ENCODE measurements at regions not wholly inside any gene's neighbourhood (a gene's known extent, or its start where the extent isn't known, plus 50 kb on each side); places are given as distances from the start of the nearest gene placed in this dataset.

DNA sequence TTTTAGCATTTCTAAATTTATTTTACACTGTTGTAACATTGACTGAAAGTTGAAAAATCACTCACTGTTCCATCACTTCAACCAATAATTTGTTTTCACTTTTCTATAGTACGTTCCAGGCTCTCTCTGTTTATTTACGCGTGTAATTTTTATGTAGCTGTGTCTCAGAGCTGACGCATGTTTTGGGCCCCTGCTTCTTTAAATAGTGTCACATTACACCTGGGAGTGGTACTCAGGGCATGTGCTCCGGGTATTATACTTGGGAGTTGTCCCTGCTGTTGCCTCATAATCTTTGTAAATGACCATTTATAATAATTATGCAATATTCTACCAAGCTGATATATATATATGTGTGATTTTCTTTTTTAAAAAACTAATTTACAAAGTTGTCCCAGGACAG, 132.8 kb upstream of the CPM start:
- DNase-seq = no peak

DNA sequence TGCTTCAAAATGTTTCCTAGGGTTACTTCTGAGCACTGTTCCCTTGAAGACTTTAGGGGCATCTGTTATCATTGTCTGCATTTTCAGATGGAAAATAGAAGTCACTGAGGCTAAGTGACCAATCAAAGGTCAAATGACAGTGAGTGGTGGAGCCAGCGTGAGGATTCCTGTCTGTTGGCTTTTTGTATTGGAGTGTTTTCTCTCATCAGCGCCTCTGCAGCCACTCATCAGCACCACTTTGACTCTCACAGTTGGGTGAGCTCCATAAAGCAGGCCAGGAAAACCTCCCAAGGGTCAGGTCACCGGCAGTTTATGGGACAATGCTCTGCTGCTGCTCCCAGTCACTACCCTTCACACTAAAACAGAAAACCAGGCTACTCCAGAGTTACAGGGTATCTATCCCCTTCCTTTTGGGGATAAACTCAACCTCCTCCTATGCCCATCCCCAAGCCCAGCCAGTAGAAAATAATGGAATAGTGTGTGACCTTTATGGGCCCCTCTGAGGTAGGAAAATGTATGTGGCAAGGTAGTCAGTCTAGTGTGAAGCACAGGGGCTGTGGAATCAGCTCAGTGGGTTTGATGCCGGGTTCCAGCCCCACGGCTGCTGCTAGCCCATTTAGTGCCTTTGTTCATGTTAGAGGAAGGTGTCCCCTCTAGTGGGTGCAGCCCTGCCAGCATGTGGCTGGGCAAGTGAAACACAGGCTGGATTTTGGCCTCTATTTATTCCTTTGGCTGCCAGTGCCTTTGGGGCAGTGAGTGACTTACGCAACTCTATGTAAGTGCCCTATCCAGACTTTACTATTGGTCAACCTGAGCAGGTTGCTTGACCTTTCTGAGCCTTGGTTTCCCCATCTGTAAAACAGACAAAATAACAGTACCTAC, 133.8 kb upstream of the CPM start:
- no peak for DNase-seq

DNA sequence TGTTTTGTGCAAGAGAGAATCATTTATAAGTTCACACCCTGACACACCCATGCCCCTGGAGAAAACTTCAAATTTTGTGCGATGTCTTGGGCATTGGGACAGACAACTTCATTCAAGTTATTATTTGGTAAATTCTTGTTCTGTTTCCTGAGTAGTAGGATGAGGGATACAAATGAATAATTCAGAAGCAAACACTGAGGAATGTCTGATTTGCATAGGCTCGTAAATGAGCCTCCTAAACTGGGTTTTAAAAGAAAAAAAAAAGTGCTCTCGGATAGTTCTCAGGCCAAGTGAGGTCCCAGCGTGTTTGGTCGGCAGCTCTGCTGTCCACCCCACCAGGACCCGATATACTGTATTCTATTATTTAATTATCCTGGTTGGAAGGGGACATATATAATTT, 134.7 kb upstream of the CPM start:
- no peak for DNase-seq

DNA sequence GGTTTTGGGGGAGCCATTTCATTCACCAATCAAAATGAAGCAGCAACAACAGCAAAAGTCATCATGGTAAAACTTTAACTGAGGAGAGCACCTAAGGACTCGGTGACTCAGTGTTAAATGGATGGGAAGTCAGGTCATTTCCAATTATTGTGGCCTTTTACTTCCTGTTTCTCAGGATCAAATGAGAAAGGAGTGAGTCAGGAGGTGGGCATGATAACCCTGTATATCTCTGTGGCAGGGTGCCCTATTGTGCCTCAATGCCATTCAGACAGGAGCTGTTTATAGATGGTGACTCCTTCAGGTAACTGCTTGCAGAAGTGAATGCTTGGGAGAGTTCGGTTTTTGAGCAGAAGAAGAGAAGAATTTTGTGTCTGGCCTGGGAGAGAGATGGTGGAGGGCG, 135.5 kb upstream of the CPM start:
- no peak for DNase-seq

DNA sequence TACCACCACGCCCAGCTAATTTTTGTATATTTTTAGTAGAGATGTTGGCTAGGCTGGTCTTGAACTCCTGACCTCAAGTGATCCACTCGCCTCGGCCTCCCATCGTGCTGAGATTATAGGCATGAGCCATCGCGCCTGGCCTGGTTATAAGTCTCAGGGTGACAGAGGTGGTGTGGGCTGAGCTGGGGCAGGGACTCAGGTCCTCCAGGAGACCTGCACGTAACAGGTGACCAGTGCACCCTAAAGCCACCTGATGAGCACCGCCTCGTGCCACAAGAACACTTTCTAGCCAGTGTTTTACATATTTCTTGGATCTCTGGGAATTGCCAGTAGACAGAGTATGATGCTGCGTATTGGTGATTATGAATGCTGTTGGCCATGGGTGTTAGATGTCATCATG, 136.5 kb upstream of the CPM start:
- DNase-seq = no peak

DNA sequence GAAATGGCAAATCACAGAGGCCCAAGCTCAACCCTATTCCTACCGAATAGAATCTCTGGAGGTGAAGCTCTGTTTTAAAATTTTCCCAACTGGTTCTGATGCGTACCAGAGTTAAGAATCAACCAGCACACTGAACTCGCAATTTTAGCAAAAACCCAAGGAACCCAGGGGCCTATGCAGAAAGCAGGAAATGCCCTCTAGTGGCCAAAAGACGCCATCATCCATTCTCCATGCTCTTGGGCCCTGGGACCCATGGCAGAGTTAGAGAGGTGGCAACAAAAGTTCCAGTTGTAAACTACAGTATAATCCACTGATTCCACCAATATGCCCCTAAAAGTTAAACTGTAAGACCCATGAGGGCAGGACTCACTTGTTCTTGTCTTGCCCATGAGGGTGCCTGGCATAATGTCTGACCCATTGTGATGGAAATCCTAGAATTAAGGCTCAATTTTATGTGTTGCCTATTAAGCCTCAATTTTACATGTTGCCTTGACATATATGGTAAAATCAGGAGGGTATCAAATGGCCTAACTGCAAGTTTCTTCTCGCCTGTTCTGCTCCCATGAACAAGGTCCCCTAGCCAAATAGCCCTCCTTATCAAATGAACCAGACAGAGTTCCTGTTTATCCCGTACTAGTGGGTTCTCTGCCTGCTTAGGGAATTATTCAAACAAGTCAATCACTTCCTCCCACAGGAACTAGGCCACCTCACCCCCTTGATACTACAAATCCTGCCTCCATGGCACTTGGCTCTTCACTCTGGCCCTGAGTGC, 137.5 kb upstream of the CPM start:
- DNase-seq = peak; percentile 20

DNA sequence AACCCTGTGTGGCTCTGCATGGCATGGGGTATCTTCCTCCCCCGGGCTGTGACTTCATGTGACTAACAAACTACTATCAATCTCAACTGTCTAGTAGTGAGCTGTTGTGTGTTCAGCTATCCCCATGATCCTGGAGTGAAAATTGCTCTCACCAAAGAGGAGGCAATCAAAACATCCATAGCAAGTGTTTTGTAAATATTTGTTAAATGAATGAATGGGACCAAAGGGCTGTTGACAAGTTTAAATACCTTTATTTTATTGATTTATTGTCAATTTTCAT, 138.1 kb upstream of the CPM start:
- DNase-seq = no peak

DNA sequence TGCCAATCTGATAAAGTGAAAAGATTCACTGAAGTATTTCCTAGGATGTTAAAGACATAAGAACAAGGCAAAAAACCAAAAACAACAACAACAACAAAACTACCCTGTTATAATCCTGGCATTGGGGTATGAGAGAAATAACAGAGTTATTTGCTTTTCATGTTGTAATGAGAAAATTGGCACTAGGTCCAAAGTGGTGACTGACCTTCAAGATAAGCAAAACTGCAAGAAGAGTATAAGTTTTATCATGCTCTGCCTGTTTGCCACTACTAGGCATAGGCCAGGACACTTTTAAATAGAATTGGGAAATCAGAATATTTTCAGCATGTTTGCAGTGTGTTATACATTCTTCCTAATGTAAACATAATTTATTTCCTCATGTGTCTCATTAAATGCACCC, 140.1 kb upstream of the CPM start:
- DNase-seq = no peak

DNA sequence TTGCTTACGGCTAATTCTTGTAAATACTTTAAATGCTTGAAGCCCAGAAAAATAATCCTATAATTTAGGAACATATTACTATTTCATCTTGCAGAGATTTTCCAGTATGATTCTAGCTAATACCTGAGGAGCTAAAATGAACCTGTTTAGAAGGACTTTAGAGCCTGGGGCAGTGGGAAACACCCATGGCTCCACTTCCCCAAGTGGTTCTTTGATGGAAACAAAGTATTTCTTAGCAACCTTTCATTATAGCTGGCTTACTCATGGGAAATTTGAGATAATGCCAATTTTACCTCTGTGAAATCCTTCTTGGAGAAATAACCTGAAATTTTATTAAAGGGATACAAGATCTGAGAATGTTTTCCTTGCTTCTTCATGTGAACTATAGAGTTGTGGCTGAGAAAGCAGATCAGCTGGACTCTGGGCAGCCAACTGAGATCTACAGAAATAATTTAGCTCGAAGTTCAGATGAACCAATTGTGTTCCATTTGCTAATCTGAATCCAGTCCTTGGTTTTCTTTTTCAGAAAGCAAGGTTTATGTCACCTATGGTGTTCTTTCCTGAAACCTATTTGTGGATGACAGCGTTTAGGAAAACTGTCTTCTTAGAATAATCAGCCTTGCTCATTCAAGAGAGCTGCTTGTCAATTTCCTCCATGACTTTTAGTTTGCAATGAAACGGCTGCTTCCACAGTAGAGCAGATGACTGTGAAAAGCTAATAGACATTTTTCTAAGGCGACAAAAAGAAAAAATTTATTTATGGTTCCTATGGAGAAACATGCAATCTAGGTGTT, 141.8 kb upstream of the CPM start:
- no peak for DNase-seq

DNA sequence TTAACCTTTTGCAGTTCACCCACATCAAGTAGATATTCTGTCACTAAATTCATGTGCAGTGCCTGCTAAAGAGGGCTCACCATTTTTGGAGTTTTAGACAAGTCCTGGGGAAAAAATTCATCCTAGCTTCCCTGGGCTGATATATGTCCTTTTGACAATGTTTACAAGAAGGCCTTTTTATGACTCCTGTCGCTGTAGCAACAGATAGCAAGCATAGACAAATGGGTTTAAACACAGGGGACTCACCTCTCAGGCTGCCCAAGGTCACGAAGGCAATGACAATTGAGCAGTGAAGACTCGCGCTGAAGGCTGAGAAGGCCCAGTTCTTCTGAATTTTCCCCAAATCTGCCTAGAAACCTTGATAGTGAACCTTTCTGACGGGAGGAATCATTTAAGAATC, 150.7 kb upstream of the CPM start:
- no peak for DNase-seq

DNA sequence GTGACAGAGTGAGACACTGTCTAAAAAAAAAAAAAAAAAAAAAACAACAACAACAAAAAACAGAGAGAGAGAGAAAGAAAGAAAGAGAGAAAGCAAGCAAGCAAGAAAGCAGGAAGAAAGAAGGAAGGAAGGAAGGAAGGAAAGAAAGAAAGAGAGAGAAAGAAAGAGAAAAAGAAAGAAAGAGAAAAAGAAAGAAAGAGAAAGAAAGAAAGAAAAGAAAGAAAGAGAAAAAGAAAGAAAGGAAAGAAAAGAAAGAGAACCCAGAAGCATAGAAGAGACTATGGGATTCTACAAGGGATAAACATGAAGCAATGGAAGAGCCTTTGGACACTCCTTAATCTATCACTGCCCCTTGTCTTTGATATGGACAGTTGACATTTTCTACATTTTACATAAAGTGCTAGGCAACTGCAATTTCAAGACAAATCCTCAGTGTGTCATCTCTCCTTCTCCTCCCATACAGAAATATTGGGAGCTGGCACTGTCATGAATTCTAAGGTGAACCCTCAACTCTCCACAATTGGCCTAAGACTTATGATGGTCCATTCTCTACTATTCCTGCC, 151.9 kb upstream of the CPM start:
- no peak for DNase-seq

DNA sequence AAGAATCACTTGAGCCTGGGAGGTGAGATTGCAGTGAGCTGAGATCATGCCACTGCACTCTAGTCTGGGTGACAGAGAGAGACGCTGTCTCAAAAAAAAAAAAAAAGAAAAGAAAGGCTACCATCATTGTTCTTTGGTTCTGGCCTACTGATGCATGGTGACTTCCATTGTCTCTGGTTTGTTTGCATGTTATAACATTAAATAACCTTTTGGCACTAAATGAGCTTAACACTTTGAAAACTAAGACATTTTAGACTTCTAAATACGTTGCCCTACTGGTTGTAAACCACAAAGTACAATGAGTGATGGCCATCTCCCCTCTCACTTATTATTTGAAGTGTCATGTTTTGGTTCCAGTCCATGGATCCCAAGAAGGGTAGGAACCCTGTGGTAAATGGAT, 152.9 kb upstream of the CPM start:
- DNase-seq = no peak

DNA sequence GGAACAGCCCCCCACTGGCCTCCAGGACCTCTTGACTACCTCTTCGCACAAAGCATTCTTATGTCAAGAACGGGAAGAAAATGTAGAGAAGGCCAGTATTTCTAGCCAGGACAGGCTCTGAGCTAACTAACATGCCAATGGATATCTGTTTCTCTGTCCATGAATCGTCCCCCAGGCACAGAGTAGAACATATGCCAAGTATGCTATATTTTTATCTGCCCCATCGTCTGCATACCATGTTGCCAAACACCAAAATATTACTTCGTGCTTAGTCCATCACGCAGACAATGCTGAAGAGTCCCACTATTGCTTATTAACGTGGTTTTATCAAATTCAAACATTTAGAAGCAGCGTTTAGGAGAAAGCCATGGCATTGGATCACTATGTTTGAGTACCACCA, 151.4 kb upstream of the CPSF6 start:
- DNase-seq = no peak

DNA sequence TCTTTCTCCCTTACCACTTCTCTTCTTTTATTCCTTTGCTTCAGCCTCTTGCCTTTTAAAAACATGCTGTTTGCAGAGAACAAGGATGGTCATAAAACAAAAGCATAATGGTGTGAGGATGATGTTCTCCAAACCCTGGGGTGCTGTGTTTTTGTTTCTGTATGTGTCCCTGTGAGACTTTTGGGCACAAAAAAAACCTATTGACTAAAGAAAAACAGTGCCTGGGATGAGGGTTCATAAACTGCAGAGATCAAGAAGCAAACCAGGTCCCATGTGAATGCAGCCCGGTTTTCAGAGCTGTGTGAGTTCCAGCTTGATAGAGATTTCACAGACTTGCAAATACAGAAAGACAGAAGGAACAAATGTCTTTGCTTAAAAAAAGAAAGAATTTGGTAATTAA, 148.6 kb upstream of the CPSF6 start:
- no peak for DNase-seq

DNA sequence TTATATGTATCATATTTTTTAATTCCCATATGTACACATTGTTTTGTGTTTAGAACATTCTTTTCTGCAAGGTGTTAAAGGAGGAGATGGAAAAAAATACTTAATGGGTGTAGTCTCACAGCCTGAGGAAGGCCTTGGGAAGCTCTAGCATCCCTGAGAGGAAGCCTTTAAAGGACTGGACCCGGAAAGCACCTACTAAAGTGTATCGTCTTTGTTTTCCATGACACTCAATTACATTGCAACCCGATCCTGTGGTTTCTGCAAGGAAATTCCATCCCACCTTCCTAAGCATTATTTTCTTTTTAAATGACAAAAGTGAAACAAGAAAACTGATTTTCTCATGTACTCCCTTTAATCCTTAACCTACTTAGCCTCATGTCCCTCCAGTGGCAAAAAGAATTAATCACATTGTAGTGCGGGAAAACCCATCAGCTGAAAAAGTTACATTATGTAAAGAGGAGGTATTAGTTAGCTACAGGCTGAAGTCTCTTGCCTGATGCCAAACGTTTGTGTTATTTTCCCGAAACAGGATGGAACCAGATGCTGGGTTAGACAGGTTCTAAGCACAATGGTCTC, 147.8 kb upstream of the CPSF6 start:
- no peak for DNase-seq

DNA sequence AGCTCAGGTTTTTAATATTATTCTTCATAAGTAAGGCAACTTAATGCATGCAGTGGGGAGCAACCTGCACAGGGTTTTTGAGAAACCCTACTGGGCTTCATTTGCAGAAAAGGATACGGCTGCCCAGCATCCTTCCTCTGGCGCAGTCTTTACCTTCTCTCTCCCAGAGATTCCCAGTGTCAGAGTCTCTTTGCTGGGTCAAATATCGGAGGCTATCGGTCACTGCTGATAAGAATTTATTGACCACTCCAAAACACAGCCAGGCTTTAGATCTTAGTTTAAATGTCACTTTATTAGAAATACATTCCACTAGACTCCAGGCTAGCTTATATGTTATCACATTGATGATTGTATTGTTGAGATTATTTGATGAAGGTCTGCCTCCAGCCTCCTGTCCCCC, 147.2 kb upstream of the CPSF6 start:
- no peak for DNase-seq

DNA sequence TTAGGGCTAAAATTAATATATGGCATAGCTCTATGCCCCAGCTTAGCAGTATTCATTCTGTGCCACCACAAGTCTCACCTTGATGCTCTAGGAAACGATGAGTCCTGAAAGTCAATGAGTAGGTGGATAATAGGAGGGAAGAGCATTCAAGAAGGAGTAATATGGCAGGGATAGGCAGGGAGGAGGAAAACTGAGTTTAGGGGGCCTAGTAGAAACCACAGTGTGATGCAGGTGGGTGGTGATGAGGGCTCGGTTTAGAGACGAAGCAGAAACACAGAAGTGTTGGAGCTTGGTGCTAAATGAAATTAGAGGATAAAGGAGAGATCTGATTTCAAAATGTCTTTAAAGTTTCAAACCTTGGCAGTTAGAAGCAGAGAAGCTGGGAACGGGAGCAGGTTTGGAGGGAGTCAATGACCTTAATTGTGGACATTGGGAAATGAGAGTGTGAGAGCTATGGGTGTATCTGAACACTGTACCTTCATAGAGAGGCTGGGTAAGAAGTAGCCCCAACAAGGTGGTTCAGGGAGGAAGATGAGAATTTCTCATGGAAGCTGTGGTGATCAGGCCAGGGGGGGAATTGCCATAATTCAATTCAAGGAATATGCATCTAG, 144.7 kb upstream of the CPSF6 start:
- DNase-seq = no peak

DNA sequence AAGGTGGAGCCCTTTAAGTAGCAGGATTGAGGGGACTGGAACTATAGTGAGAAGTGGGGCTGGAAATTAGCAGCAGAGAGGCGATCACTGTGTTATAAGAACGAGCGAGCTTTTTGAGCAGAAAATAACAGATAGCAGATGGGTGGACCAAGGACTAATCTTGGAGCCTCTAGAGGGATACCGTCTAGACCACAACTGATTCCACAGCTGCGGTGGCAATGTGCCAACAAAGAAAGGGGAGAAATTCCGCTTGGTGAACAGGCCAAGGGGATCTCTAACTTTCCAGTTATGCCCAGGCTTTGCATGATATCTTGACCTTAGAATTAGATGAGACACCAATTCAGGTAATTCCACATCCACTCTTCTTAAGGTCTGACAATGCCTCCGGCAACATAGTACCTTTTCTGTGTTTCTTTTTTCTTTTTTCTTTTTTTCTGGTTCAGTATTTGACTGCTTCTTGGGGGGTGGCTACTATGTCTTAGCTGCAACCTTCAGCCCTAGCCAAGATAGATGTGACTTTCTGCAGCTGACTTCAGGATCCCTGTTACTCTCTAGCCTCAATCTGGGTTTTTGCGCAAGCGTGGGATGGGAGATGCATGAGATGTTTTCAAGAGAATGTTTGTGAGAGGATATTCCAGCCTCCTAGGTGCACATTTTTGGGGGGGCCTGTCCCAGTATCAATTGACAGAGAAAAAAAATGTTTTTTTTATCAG, 143.4 kb upstream of the CPSF6 start:
- peak; percentile 19 for DNase-seq

DNA sequence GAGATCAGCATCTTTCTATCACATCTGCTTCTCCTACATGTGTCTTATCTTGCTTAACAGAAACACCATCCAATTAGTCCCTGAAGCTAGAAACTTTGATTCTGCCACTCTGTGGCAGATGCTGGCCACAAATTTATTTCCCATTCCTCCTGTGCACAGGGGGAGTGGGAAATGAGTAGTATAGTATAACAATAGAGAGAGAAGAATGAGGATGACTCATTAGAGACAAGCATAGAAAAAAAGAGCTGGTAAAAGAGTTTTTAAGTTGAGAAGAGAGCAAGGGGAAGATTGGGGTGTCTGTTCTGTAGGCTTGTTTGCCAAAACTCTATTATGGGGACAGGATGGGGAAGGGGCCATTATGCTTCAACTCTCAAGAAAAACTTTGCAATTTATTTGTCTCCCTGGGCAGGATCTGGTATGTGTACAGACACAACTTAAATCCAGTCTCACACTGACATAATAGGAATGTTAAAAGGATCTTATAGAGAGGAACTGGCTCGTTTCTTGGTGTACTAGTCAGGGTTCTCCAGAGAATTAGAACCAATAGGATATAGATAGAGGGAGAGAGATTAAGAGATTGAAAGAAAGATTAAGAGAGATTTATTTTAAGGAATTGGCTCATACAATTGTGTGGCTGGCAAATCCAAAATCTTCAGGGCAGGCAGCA, 142.6 kb upstream of the CPSF6 start:
- DNase-seq = no peak

DNA sequence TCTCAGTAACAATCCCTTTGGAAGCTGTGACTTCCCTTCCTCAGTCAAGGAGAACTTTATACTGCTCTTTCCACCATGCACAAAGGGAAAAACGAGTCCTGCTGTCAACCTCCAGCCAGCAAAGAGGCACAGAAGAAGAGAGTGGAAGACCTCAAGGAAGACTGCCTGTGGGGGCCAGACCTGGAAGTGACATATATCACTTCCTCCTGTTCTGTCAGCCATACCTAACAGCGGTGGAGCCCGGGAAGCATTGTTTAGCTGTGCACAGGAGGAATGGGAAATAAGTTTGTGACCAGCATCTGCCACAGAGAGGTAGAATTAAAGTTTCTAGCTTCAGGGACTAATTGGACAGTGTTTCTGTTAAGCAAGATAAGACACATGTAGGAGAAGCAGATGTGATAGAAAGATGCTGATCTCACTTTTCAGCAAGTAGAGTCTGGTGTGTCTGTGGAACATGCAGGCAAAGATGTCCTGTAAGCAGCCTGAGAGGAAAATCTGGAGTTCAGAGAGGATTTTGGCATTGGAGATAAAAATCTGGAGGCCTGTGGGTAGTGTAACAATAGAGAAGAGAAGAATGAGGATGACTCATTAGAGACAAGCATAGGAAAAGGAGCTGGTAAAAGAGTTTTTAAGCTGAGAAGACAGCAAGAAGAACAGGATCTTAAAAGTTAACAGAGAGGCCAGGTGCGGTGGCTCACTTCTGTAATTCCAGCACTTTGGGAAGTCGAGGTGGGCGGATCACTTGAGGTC, 141.6 kb upstream of the CPSF6 start:
- DNase-seq = no peak
